HG03103 (cell line): ENCODE measurements at regions not wholly inside any gene's neighbourhood (a gene's known extent, or its start where the extent isn't known, plus 50 kb on each side); places are given as distances from the start of the nearest gene placed in this dataset.
"Not testable (repeated sequence)": the region's sequence is repeated elsewhere in the genome, so short reads cannot be mapped to it uniquely, and the experiment has no call there.

ENCODE experiments used
- ATAC-seq: cut with Tn5 transposase; IDR thresholded peaks from one replicate; pipeline ENCODE4 v1.9.1; 2021; ENCODE audit warnings: low read depth; ENCODE audit not compliant: unreplicated experiment

GRCh38 chrX:113212052-113212451 is 371.4 kb upstream of the AMOT start:
- no peak for ATAC-seq

- ATAC-seq, result no peak
Observed at GRCh38 chrX:113202601-113203000, 362.0 kb upstream of the AMOT start.

GRCh38 chrX:113195949-113196348 is 355.3 kb upstream of the AMOT start:
- ATAC-seq, result no peak

GRCh38 chrX:113192418-113192817 is 351.8 kb upstream of the AMOT start:
- no peak for ATAC-seq

GRCh38 chrX:113157496-113157895 is 316.9 kb upstream of the AMOT start:
- no peak for ATAC-seq

- not testable (repeated sequence) for ATAC-seq
Observed at GRCh38 chrX:113154315-113154714, 313.7 kb upstream of the AMOT start.

- no peak for ATAC-seq
Observed at GRCh38 chrX:113136836-113137235, 296.2 kb upstream of the AMOT start.

- no peak for ATAC-seq
Observed at GRCh38 chrX:113133316-113133715, 292.7 kb upstream of the AMOT start.

GRCh38 chrX:113124693-113125092 is 284.1 kb upstream of the AMOT start:
- ATAC-seq, result no peak

GRCh38 chrX:113075521-113075920 is 234.9 kb upstream of the AMOT start:
- ATAC-seq, result no peak

- ATAC-seq, result no peak
Observed at GRCh38 chrX:113059714-113060113, 219.1 kb upstream of the AMOT start.

GRCh38 chrX:113058634-113059033 is 218.0 kb upstream of the AMOT start:
- ATAC-seq, result no peak

- ATAC-seq, result no peak
Observed at GRCh38 chrX:113048896-113049295, 208.3 kb upstream of the AMOT start.

- no peak for ATAC-seq
Observed at GRCh38 chrX:113048480-113048879, 207.8 kb upstream of the AMOT start.

GRCh38 chrX:113033966-113034680 is 193.5 kb upstream of the AMOT start:
- ATAC-seq, result no peak

GRCh38 chrX:113019958-113020357 is 179.3 kb upstream of the AMOT start:
- ATAC-seq, result no peak

- ATAC-seq, result no peak
Observed at GRCh38 chrX:113009837-113010236, 169.2 kb upstream of the AMOT start.

GRCh38 chrX:113009029-113009428 is 168.4 kb upstream of the AMOT start:
- ATAC-seq, result no peak

- ATAC-seq, result no peak
Observed at GRCh38 chrX:113001836-113002235, 161.2 kb upstream of the AMOT start.

- no peak for ATAC-seq
Observed at GRCh38 chrX:112997991-112998390, 157.4 kb upstream of the AMOT start.

- no peak for ATAC-seq
Observed at GRCh38 chrX:112991801-112992200, 151.2 kb upstream of the AMOT start.

GRCh38 chrX:112979879-112980278 is 139.2 kb upstream of the AMOT start:
- ATAC-seq, result no peak
